Type B pancreatic cell (in vitro differentiated cells): ENCODE measurements at regions not wholly inside any gene's neighbourhood (a gene's known extent, or its start where the extent isn't known, plus 50 kb on each side); places are given as distances from the start of the nearest gene placed in this dataset.
"Not testable (repeated sequence)": the region's sequence is repeated elsewhere in the genome, so short reads cannot be mapped to it uniquely, and the experiment has no call there.

ENCODE experiments used
- DNase-seq: peaks from one replicate; pipeline ENCODE4 v3.0.0; 2021; ENCODE audit warnings: mixed read lengths; ENCODE audit not compliant: unreplicated experiment; ENCODE audit errors: extremely low spot score
- H3K27ac Mint-ChIP-seq: 2 replicates; pipeline ENCODE4 v1.8.0; 2021; ENCODE audit warnings: mild to moderate bottlenecking, mixed read lengths
- H3K27me3 Mint-ChIP-seq: 2 replicates; pipeline ENCODE4 v1.8.0; 2021; ENCODE audit warnings: mixed read lengths
- H3K36me3 Mint-ChIP-seq: 2 replicates; pipeline ENCODE4 v1.8.0; 2021; ENCODE audit warnings: mixed read lengths
- H3K4me1 Mint-ChIP-seq: one replicate; pipeline ENCODE4 v1.8.0; 2021; ENCODE audit warnings: mixed read lengths; ENCODE audit not compliant: unreplicated experiment
- H3K4me3 Mint-ChIP-seq: 2 replicates; pipeline ENCODE4 v1.8.0; 2021; ENCODE audit warnings: mild to moderate bottlenecking, mixed read lengths
- H3K9me3 Mint-ChIP-seq: 2 replicates; pipeline ENCODE4 v1.8.0; 2021; ENCODE audit warnings: mixed read lengths
- TF ChIP-seq, protein P1 (sequence below): fragments of 200-600 bp; sonication (generic); conservative IDR thresholded peaks from 2 replicates; pipeline ENCODE4 v1.5.0; 2021; ENCODE audit warnings: antibody characterized with exemption, mild to moderate bottlenecking

DNA sequence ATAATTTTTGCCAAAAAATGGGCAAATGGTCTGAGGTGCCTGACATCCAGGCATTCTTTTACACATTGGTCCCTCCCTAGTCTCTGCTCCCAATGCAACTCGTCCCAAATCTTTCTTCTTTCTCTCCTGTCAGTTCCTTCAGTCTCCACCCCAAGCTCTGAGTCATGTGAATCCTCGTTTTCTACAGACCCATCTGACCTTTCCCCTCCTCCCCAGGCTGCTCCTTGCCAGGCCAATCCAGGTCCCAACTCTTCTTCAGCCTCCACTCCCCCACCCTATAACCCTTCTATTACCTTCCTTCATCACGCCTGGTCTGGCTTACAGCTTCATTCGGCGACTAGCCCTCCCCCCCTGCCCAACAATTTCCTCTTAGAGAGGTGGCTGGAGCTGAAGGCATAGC, 55.3 kb downstream of the BBS10 start:
- H3K4me1 Mint-ChIP-seq, H3K27ac Mint-ChIP-seq, H3K9me3 Mint-ChIP-seq, H3K4me3 Mint-ChIP-seq, DNase-seq, H3K36me3 Mint-ChIP-seq, H3K27me3 Mint-ChIP-seq: not testable (repeated sequence)

DNA sequence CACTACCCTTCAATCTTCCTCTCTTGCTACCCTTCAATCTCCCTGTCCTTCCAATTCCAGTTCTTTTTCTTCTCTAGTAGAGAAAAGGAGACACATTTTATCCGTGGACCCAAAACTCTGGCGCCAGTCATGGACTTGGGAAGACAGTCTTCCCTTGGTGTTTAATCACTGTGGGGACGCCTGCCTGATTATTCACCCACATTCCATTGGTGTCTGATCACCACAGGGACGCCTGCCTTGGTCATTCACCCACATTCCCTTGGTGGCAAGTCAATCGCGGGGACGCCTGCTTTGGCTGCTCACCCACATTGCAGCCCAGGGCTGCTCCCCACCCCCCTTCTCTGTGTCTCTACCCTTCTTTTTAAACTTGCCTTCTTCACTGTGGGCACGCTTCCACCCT, 55.9 kb downstream of the BBS10 start:
- not testable (repeated sequence) for H3K36me3 Mint-ChIP-seq, H3K4me3 Mint-ChIP-seq, H3K4me1 Mint-ChIP-seq, H3K27me3 Mint-ChIP-seq, H3K9me3 Mint-ChIP-seq, DNase-seq, H3K27ac Mint-ChIP-seq

DNA sequence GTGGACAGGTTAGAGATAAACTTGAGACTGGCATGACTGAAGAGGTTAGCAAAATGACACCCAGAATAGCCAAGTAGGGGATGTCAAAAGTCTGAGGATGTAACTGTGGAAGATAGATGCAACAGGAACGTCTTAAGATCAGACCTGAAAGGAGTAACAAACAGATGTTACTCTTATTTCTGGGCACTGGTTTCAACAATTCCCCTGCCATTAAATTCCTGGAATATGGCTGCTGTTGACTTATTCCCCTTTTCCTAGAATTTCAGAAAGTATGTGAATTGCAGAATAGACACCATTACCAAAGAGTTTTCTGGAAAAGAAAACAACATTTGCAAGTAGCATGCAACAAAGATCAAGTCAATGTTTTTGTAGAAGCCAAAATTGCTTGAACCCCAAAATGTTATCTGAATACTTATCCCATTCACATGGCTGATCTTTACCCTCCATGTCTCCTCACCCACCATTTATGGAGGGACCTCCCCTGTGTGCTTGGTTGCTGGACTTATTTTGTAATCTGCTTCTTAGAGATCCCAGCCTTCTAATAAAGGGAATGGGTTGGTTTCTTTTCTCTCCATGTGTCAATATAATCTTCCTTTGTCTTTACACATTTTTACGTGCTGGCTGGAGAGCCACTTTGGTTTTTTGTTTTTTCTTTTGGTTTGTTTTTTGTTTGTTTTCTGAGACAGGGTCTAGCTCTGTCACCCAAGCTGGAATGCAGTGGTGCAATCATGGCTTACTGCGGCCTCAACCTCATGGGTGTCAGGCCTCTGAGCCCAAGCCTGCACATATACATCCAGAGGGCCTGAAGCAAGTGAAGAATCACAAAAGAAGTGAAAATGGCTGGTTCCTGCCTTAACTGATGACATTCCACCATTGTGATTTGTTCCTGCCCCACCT, 57.0 kb downstream of the BBS10 start:
- Mint-ChIP-seq H3K36me3 (no peaks in the 10 kb centered on the region), H3K4me1 (no peaks in the 10 kb centered on the region), H3K27ac (no peak overlapping the region), H3K9me3 (peaks cover 2% of the 10 kb centered on the region), H3K4me3 (no peak overlapping the region), H3K27me3 (no peaks in the 10 kb centered on the region)
- no peak for DNase-seq
- TF ChIP-seq, protein P1, sequence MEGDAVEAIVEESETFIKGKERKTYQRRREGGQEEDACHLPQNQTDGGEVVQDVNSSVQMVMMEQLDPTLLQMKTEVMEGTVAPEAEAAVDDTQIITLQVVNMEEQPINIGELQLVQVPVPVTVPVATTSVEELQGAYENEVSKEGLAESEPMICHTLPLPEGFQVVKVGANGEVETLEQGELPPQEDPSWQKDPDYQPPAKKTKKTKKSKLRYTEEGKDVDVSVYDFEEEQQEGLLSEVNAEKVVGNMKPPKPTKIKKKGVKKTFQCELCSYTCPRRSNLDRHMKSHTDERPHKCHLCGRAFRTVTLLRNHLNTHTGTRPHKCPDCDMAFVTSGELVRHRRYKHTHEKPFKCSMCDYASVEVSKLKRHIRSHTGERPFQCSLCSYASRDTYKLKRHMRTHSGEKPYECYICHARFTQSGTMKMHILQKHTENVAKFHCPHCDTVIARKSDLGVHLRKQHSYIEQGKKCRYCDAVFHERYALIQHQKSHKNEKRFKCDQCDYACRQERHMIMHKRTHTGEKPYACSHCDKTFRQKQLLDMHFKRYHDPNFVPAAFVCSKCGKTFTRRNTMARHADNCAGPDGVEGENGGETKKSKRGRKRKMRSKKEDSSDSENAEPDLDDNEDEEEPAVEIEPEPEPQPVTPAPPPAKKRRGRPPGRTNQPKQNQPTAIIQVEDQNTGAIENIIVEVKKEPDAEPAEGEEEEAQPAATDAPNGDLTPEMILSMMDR, result no peak

DNA sequence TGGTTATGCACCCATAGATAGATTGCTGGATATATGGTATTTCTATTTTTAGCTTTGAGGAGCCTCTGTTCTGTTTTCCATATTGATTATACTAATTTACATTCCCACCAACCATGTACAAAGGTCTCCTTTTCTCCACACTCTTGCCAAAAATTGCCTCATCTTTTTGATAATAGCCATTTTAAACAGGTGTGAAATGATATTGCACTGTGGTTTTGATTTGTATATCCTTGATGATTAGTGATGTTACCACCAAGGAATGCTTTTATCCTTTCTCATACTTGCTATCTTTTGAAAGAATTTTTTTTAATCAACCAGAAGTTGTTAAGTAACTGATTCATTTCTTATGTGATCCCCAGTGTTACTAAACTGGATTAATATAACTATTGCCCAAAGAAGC, 60.0 kb downstream of the BBS10 start:
- Mint-ChIP-seq H3K4me1 (peaks cover 4% of the 10 kb centered on the region), H3K27ac (no peak overlapping the region), H3K9me3 (peaks cover 5% of the 10 kb centered on the region), H3K27me3 (no peaks in the 10 kb centered on the region), H3K36me3 (no peaks in the 10 kb centered on the region), H3K4me3 (no peak overlapping the region)
- no peak for DNase-seq
- TF ChIP-seq, protein P1, result no peak

DNA sequence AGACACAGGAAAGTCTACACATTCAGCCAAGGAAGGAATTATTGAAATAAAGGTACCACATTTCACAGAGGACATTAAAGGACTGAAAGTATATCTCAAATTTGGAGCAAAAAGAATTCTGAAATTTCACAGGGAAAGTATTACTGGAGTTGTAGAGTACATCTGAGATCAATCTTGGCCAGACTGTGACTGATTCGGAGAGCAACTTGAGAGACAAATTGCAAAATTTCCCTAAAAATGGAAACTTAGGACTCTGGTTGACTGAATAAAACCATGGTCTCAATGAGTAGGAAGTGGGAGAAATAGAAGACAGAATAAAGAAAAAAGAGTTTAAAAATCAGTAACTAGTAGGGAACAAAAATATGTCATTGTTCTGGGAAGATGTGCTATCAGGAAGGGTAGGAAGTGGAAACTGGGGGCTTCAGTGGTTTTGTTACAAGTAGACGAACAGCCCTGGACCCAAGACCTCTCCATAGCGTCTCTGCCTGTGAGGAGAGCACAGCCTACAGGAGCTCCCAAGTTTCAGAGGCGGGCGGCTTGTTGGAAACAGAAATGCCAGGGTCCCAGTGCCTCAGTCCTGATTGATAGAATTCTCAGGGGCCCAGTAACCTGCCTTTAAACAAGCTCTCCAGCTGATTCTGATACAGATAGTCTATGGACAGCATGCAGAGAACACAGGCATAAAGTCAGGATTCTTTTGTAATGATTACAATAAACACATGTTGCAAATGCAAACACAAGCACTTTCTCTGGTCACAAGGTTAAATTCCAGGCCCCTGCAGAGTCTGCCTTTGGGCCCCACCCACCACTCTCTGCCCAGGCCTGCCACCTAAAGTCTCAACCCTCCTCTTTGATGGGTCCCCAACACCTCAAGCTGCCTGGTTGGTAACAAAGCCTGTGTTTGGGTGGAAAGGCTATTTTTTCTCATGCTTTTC, 63.1 kb downstream of the BBS10 start:
- no peaks in the 10 kb centered on the region for H3K36me3 Mint-ChIP-seq
- H3K27ac Mint-ChIP-seq, result no peak overlapping the region
- TF ChIP-seq, protein P1, result no peak
- no peak overlapping the region for H3K4me3 Mint-ChIP-seq
- peaks cover 5% of the 10 kb centered on the region for H3K9me3 Mint-ChIP-seq
- peaks cover 4% of the 10 kb centered on the region for H3K4me1 Mint-ChIP-seq
- H3K27me3 Mint-ChIP-seq, result no peaks in the 10 kb centered on the region
- no peak for DNase-seq

DNA sequence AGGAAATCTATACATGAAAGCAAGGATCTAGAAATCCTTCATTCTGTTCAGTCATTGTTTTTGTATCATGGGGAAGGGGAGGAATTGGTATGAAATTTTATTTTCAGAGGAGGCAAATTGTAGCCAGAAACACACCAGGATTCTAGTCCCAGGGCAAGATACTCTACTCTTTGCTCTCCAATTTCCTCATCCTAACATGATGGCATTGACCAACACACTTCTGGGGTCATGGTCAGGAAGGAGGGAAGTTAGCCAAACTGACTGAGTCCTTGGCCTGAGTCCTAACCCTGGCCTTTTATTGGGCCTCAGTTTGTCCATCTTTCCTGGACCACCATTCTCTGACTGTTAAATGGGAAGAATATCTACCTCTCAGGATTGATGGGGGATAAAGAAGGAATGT, 65.5 kb downstream of the BBS10 start:
- TF ChIP-seq, protein P1, result no peak
- H3K9me3 Mint-ChIP-seq, result peaks cover 5% of the 10 kb centered on the region
- H3K4me1 Mint-ChIP-seq, result peaks cover 4% of the 10 kb centered on the region
- peaks cover 3% of the 10 kb centered on the region for H3K27me3 Mint-ChIP-seq
- no peak overlapping the region for H3K4me3 Mint-ChIP-seq
- H3K27ac Mint-ChIP-seq, result no peak overlapping the region
- H3K36me3 Mint-ChIP-seq, result no peaks in the 10 kb centered on the region
- DNase-seq, result no peak
